ENCODE measurements at regions not wholly inside any gene's neighbourhood (a gene's known extent, or its start where the extent isn't known, plus 50 kb on each side); places are given as distances from the start of the nearest gene placed in this dataset.

DNA sequence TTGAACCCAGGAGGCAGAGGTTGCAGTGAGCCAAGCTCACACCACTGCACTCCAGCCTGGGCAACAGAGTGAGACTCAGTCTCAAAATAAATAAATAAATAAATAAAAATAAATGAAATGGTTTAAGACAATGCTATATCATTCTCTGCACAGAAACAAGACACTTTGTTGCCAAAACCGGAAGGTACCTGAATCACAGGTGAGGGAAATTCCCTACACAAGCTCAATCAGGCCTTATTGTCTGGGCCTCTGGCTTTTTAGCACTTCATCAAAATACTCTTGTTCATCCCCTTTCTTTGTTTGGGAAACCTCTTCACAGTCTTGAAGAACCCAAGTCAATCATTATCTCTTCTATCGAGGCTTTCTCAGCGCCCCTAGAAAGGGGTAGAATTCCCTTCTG lies 166.1 kb upstream of the NPSR1 start:
- TF ChIP-seq, protein P1, sequence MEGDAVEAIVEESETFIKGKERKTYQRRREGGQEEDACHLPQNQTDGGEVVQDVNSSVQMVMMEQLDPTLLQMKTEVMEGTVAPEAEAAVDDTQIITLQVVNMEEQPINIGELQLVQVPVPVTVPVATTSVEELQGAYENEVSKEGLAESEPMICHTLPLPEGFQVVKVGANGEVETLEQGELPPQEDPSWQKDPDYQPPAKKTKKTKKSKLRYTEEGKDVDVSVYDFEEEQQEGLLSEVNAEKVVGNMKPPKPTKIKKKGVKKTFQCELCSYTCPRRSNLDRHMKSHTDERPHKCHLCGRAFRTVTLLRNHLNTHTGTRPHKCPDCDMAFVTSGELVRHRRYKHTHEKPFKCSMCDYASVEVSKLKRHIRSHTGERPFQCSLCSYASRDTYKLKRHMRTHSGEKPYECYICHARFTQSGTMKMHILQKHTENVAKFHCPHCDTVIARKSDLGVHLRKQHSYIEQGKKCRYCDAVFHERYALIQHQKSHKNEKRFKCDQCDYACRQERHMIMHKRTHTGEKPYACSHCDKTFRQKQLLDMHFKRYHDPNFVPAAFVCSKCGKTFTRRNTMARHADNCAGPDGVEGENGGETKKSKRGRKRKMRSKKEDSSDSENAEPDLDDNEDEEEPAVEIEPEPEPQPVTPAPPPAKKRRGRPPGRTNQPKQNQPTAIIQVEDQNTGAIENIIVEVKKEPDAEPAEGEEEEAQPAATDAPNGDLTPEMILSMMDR (IDR thresholded peaks at IDR 0.05; ENCODE audit: poor library complexity) = no peak
- no peak for TF ChIP-seq EZH2phosphoT487 (IDR thresholded peaks at IDR 0.05; ENCODE audit: low read depth, severe bottlenecking, unreplicated experiment)
